HCT116 (cell line): ENCODE measurements at regions not wholly inside any gene's neighbourhood (a gene's known extent, or its start where the extent isn't known, plus 50 kb on each side); places are given as distances from the start of the nearest gene placed in this dataset.

Source experiments
- ATAC-seq: fragments of 200-7000 bp; cut with Tn5 transposase; 2 replicates; pipeline ENCODE4 v1.9.1; 2020; ENCODE audit warnings: mild to moderate bottlenecking, moderate library complexity
- BruUV-seq: library from RNA; stranded (reverse); fragments of 400-500 nt; replicated peaks from 2 replicates; lab custom pipeline; 2021; lab: Mats Ljungman, UMichigan
- CTCF ChIA-PET: fragments of 300-600 bp; sonication (Branson Sonifier 250); formaldehyde crosslinking; loops from one replicate; lab custom pipeline; 2021; ENCODE audit warnings: antibody characterized with exemption; lab: Charles Lee
- POLR2A ChIA-PET: fragments of 300-600, 350-600 bp; sonication (Branson Sonifier 250); formaldehyde crosslinking; loops from one replicate; lab custom pipeline; 2021; ENCODE audit warnings: antibody characterized with exemption; lab: Charles Lee
- RAD21 ChIA-PET, 2 experiments: fragments of 300-600 bp; sonication (Branson Sonifier 250); formaldehyde crosslinking; loops; one replicate each; lab custom pipeline; 2023; ENCODE audit warnings: low total read pairs in 2 of 2; ENCODE audit not compliant: uncharacterized antibody in 2 of 2, unreplicated experiment in 2 of 2, low non-redundant PET in 1 of 2; lab: Charles Lee
- DNase-seq: peaks from one replicate; pipeline ENCODE4 v3.0.0-alpha.2; 2010; ENCODE audit warnings: low read depth, low spot score
- H2AFZ ChIP-seq: fragments of 200-600 bp; shearing (Covaris generic), sonication (generic); 2 replicates; pipeline ENCODE4 v1.6.1; 2017; ENCODE audit warnings: low read depth, mixed run types, mixed read lengths, antibody characterized with exemption, low read length; ENCODE audit not compliant: poor library complexity, severe bottlenecking
- H3K27ac ChIP-seq: 2 replicates; pipeline ENCODE4 v1.5.1; 2012; ENCODE audit warnings: low read depth, low read length
- H3K27me3 ChIP-seq: fragments of 200-600 bp; sonication (generic); 2 replicates; pipeline ENCODE4 v1.6.1; 2016; ENCODE audit warnings: mixed run types, low read length, mixed read lengths; ENCODE audit not compliant: insufficient read depth
- H3K36me3 ChIP-seq, 2 experiments: fragments of 200-500 bp in 1 of 2; fragments of 200-600 bp in 1 of 2; sonication (Bioruptor generic) in 1 of 2; sonication (generic) in 1 of 2; 2 replicates each; pipeline versions ENCODE4 v1.5.1 to v1.6.1; 2014 to 2016; ENCODE audit warnings: low read length in 2 of 2, inconsistent platforms in 1 of 2, mixed read lengths in 1 of 2, mixed run types in 1 of 2; ENCODE audit not compliant: insufficient read depth in 2 of 2, control insufficient read depth in 1 of 2
- H3K4me1 ChIP-seq, 2 experiments: fragments of 200-600 bp in 1 of 2; sonication (generic) in 1 of 2; 2 replicates each; pipeline versions ENCODE4 v1.5.1 to v1.6.1; 2012 to 2017; ENCODE audit warnings: low read length in 2 of 2, inconsistent platforms in 1 of 2, mild to moderate bottlenecking in 1 of 2, mixed read lengths in 1 of 2, mixed run types in 1 of 2, moderate library complexity in 1 of 2; ENCODE audit not compliant: insufficient read depth in 2 of 2, control insufficient read depth in 1 of 2
- H3K4me2 ChIP-seq: fragments of 200-600 bp; sonication (generic); 2 replicates; pipeline ENCODE4 v1.6.1; 2017; ENCODE audit warnings: mixed run types, low read length, mixed read lengths
- H3K4me3 ChIP-seq, 2 experiments: fragments of 200-600 bp in 1 of 2; sonication (generic) in 1 of 2; replicated peaks in 1 of 2; 2 replicates each; pipeline ENCODE4 v1.5.1; 2011 to 2016; ENCODE audit warnings: low read length in 2 of 2, control low read depth in 1 of 2, low read depth in 1 of 2, mild to moderate bottlenecking in 1 of 2, mixed read lengths in 1 of 2, mixed run types in 1 of 2
- H3K79me2 ChIP-seq: fragments of 200-600 bp; sonication (generic); 2 replicates; pipeline ENCODE4 v1.6.1; 2017; ENCODE audit warnings: mild to moderate bottlenecking, mixed run types, low read length, moderate library complexity, mixed read lengths; ENCODE audit not compliant: insufficient read depth
- H3K9ac ChIP-seq: fragments of 200-600 bp; sonication (generic); 2 replicates; pipeline ENCODE4 v1.6.1; 2016; ENCODE audit warnings: low read length, mixed read lengths
- H3K9me2 ChIP-seq: fragments of 200-600 bp; sonication (generic), shearing (Covaris generic); 2 replicates; pipeline ENCODE4 v1.6.1; 2017; ENCODE audit warnings: mixed run types, mild to moderate bottlenecking, moderate library complexity; ENCODE audit not compliant: insufficient read depth
- H3K9me3 ChIP-seq, 2 experiments: fragments of 200-500 bp in 1 of 2; fragments of 200-600 bp in 1 of 2; sonication (Bioruptor generic) in 1 of 2; sonication (generic) in 1 of 2; 2 replicates each; pipeline ENCODE4 v1.6.1; 2014 to 2017; ENCODE audit warnings: low read length in 2 of 2, mixed read lengths in 2 of 2, inconsistent platforms in 1 of 2, low read depth in 1 of 2, mild to moderate bottlenecking in 1 of 2, mixed run types in 1 of 2, moderate library complexity in 1 of 2; ENCODE audit not compliant: control insufficient read depth in 1 of 2, insufficient read depth in 1 of 2
- H4K20me1 ChIP-seq: fragments of 200-600 bp; sonication (generic), shearing (Covaris generic); 2 replicates; pipeline ENCODE4 v1.6.1; 2017; ENCODE audit warnings: mixed run types, mild to moderate bottlenecking, moderate library complexity; ENCODE audit not compliant: insufficient read depth
- CBX3 ChIP-seq: IDR thresholded peaks from 2 replicates; pipeline ENCODE4 v1.6.1; 2012; ENCODE audit warnings: low read depth
- EGR1 ChIP-seq: IDR thresholded peaks from 2 replicates; pipeline ENCODE4 v1.6.1; 2012; ENCODE audit warnings: low read depth
- EZH2 ChIP-seq: fragments of 200-600 bp; sonication (generic); IDR thresholded peaks from 2 replicates; pipeline ENCODE4 v1.6.1; 2017; ENCODE audit warnings: antibody characterized with exemption, mixed run types
- EZH2phosphoT487 ChIP-seq: fragments of 200-600 bp; IDR thresholded peaks from 2 replicates; pipeline ENCODE4 v1.6.1; 2018; ENCODE audit warnings: antibody characterized with exemption, borderline replicate concordance
- JUND ChIP-seq: IDR thresholded peaks from 2 replicates; pipeline ENCODE4 v1.6.1; 2012
- POLR2A ChIP-seq: IDR thresholded peaks from 2 replicates; pipeline ENCODE4 v1.7.0; 2011; ENCODE audit warnings: borderline replicate concordance; ENCODE audit not compliant: insufficient read depth, insufficient read length; ENCODE audit errors: extremely low read depth
- POLR2AphosphoS5 ChIP-seq: IDR thresholded peaks from 2 replicates; pipeline ENCODE4 v1.6.1; 2011; ENCODE audit warnings: mild to moderate bottlenecking, low read depth, low read length, moderate library complexity
- SIN3A ChIP-seq: IDR thresholded peaks from 2 replicates; pipeline ENCODE4 v1.6.1; 2012; ENCODE audit warnings: low read depth
- SP1 ChIP-seq: IDR thresholded peaks from 2 replicates; pipeline ENCODE4 v1.6.1; 2012; ENCODE audit warnings: low read depth
- SRF ChIP-seq: IDR thresholded peaks from 2 replicates; pipeline ENCODE4 v1.6.1; 2012; ENCODE audit warnings: low read depth
- TCF7L2 ChIP-seq: IDR thresholded peaks from 2 replicates; pipeline ENCODE4 v1.7.0; 2011; ENCODE audit warnings: borderline replicate concordance, inconsistent platforms; ENCODE audit not compliant: insufficient read depth, insufficient read length; ENCODE audit errors: extremely low read depth
- YY1 ChIP-seq: IDR thresholded peaks from 2 replicates; pipeline ENCODE4 v1.6.1; 2011; ENCODE audit warnings: low read length, low read depth, moderate library complexity, mild to moderate bottlenecking; ENCODE audit not compliant: insufficient replicate concordance; ENCODE audit errors: extremely low read depth
- ZFX ChIP-seq: fragments of 450-650 bp; IDR thresholded peaks from 2 replicates; pipeline ENCODE4 v1.6.1; 2017
- ZNF274 ChIP-seq: fragments of 200-500 bp; sonication (Bioruptor generic); IDR thresholded peaks from 2 replicates; pipeline ENCODE4 v1.6.1; 2014; ENCODE audit warnings: mild to moderate bottlenecking, low read depth, low read length, inconsistent platforms
- intact Hi-C: fragments of 100-400 bp; cut with micrococcal nuclease; formaldehyde crosslinking; loops from 2 replicates; pipeline ENCODE4 v1.10.0; 2022
- TF ChIP-seq, protein P1 (sequence below): IDR thresholded peaks from 2 replicates; pipeline ENCODE4 v1.6.1; 2012; ENCODE audit warnings: low read depth
- TF ChIP-seq, protein P2 (sequence below): IDR thresholded peaks from 2 replicates; pipeline ENCODE4 v1.6.1; 2012
- TF ChIP-seq, protein P3 (sequence below): IDR thresholded peaks from 2 replicates; pipeline ENCODE4 v1.6.1; 2011; ENCODE audit warnings: mild to moderate bottlenecking, low read length, moderate library complexity; ENCODE audit not compliant: insufficient replicate concordance; ENCODE audit errors: extremely low read depth

DNA sequence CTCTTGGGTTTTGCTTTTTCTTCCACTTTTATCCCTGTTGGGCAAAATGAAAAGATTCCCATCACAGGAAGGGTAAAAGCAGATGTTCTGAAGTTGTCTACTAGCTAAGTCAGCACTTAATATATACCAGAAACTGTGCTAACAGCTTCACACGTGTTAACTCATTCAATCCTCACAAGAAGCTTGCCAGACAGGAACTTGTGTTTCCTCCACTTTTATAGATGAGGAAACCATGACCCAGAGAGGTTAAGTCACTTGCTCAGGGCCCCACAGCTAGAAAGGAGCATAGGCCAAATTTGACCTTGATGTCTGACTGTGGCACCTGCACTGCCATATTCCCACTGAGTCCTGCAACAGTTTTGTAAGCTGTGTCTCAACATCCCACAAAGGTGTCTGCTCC lies 76.8 kb upstream of the EPC2 start:
- no peaks in the 10 kb centered on the region for H3K36me3 ChIP-seq
- ChIA-PET RAD21 (no interaction called here), CTCF (no interaction called here), POLR2A (no interaction called here)
- no peaks in the 10 kb centered on the region for H3K9me2 ChIP-seq
- H3K4me1 ChIP-seq, result no peaks in the 10 kb centered on the region
- H3K4me3 ChIP-seq, result no peak overlapping the region
- H3K27ac ChIP-seq, result no peak overlapping the region
- H4K20me1 ChIP-seq, result no peaks in the 10 kb centered on the region
- H3K9me3 ChIP-seq, result no peaks in the 10 kb centered on the region
- H3K79me2 ChIP-seq, result no peaks in the 10 kb centered on the region
- H3K9ac ChIP-seq, result no peak overlapping the region
- DNase-seq (no peak), ATAC-seq (no peak)
- intact Hi-C loops, result loop anchor here (5.0 kb wide), 1 partner anchor 420 kb away; no protein-coding TSS in a partner anchor
- no peak overlapping the region for H3K4me2 ChIP-seq
- H3K27me3 ChIP-seq, result no peaks in the 10 kb centered on the region
- H2AFZ ChIP-seq, result no peak overlapping the region
- no TSS peak for BruUV-seq
- TF ChIP-seq POLR2AphosphoS5 (no peak), EGR1 (no peak), SP1 (no peak), ZFX (no peak), YY1 (no peak), TCF7L2 (no peak), CBX3 (no peak)

DNA sequence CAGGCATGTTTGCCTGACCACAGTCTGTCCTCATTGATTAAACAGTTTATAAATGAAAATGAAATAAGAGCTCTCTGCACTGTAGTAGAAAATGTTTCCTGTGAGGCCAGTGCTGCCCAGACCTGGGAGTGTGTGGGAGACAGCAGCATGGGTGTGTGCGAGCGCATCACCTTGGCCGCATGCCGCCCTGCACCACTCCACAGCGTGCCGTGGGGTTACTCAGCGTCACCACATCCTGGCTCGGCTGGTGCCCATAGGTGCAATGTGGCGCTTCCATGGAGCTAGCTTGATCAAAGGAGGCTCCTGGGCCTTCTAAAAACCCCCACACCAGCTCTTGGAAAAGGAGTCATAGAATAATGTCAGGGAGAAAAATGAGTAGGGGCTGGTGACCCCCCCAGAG lies 76.0 kb upstream of the EPC2 start:
- BruUV-seq, result no TSS peak
- H3K27me3 ChIP-seq, result no peaks in the 10 kb centered on the region
- no peak for DNase-seq
- no peaks in the 10 kb centered on the region for H3K79me2 ChIP-seq
- no peaks in the 10 kb centered on the region for H4K20me1 ChIP-seq
- ChIA-PET RAD21 (no interaction called here), POLR2A (no interaction called here), CTCF (no interaction called here)
- no peaks in the 10 kb centered on the region for H3K4me1 ChIP-seq
- intact Hi-C loops, result loop anchor here (5.0 kb wide), 1 partner anchor 419 kb away; no protein-coding TSS in a partner anchor
- no peak overlapping the region for H2AFZ ChIP-seq
- no peaks in the 10 kb centered on the region for H3K36me3 ChIP-seq
- H3K27ac ChIP-seq, result no peak overlapping the region
- no peak overlapping the region for H3K4me3 ChIP-seq
- H3K9me2 ChIP-seq, result no peaks in the 10 kb centered on the region
- no peaks in the 10 kb centered on the region for H3K9me3 ChIP-seq
- H3K4me2 ChIP-seq, result no peak overlapping the region
- no peak for ATAC-seq
- H3K9ac ChIP-seq, result no peak overlapping the region
- TF ChIP-seq JUND (no peak), SIN3A (no peak), EZH2phosphoT487 (no peak), EZH2 (no peak), ZFX (no peak), POLR2AphosphoS5 (no peak), SRF (no peak), POLR2A (no peak), ZNF274 (no peak)
- TF ChIP-seq, protein P1, sequence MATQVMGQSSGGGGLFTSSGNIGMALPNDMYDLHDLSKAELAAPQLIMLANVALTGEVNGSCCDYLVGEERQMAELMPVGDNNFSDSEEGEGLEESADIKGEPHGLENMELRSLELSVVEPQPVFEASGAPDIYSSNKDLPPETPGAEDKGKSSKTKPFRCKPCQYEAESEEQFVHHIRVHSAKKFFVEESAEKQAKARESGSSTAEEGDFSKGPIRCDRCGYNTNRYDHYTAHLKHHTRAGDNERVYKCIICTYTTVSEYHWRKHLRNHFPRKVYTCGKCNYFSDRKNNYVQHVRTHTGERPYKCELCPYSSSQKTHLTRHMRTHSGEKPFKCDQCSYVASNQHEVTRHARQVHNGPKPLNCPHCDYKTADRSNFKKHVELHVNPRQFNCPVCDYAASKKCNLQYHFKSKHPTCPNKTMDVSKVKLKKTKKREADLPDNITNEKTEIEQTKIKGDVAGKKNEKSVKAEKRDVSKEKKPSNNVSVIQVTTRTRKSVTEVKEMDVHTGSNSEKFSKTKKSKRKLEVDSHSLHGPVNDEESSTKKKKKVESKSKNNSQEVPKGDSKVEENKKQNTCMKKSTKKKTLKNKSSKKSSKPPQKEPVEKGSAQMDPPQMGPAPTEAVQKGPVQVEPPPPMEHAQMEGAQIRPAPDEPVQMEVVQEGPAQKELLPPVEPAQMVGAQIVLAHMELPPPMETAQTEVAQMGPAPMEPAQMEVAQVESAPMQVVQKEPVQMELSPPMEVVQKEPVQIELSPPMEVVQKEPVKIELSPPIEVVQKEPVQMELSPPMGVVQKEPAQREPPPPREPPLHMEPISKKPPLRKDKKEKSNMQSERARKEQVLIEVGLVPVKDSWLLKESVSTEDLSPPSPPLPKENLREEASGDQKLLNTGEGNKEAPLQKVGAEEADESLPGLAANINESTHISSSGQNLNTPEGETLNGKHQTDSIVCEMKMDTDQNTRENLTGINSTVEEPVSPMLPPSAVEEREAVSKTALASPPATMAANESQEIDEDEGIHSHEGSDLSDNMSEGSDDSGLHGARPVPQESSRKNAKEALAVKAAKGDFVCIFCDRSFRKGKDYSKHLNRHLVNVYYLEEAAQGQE, result no peak
- TF ChIP-seq, protein P2, sequence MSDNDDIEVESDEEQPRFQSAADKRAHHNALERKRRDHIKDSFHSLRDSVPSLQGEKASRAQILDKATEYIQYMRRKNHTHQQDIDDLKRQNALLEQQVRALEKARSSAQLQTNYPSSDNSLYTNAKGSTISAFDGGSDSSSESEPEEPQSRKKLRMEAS, result no peak
- TF ChIP-seq, protein P3, sequence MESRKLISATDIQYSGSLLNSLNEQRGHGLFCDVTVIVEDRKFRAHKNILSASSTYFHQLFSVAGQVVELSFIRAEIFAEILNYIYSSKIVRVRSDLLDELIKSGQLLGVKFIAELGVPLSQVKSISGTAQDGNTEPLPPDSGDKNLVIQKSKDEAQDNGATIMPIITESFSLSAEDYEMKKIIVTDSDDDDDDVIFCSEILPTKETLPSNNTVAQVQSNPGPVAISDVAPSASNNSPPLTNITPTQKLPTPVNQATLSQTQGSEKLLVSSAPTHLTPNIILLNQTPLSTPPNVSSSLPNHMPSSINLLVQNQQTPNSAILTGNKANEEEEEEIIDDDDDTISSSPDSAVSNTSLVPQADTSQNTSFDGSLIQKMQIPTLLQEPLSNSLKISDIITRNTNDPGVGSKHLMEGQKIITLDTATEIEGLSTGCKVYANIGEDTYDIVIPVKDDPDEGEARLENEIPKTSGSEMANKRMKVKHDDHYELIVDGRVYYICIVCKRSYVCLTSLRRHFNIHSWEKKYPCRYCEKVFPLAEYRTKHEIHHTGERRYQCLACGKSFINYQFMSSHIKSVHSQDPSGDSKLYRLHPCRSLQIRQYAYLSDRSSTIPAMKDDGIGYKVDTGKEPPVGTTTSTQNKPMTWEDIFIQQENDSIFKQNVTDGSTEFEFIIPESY, result no peak
